ENCODE measurements at regions not wholly inside any gene's neighbourhood (a gene's known extent, or its start where the extent isn't known, plus 50 kb on each side); places are given as distances from the start of the nearest gene placed in this dataset.

DNA sequence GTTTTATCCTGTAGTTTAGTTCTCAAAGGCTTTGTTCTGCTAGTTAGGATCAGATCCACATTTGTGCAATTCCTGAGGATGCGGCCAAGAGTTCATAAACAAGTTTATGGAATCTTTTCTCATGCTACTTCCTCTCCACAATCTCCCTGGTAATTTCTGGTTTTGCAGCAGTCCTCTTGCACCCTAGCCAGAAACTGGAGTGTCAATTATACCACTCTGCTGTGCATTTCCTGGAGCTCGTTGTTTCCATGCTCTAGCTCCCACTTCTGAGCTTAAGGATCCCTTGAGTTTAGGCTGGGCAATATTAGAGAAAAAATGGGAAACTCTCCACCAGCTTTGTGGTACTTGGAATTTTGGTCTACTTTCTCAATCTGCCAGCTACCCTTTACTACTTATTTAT is 474.7 kb downstream of the DIRAS2 start (continued):
- TF ChIP-seq, protein P1, sequence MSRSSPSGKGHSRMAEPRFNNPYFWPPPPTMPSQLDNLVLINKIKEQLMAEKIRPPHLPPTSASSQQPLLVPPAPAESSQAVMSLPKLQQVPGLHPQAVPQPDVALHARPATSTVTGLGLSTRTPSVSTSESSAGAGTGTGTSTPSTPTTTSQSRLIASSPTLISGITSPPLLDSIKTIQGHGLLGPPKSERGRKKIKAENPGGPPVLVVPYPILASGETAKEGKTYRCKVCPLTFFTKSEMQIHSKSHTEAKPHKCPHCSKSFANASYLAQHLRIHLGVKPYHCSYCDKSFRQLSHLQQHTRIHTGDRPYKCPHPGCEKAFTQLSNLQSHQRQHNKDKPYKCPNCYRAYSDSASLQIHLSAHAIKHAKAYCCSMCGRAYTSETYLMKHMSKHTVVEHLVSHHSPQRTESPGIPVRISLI (tag by site-specific recombination; IDR thresholded peaks at IDR 0.05) = no peak
- TF ChIP-seq, protein P2, sequence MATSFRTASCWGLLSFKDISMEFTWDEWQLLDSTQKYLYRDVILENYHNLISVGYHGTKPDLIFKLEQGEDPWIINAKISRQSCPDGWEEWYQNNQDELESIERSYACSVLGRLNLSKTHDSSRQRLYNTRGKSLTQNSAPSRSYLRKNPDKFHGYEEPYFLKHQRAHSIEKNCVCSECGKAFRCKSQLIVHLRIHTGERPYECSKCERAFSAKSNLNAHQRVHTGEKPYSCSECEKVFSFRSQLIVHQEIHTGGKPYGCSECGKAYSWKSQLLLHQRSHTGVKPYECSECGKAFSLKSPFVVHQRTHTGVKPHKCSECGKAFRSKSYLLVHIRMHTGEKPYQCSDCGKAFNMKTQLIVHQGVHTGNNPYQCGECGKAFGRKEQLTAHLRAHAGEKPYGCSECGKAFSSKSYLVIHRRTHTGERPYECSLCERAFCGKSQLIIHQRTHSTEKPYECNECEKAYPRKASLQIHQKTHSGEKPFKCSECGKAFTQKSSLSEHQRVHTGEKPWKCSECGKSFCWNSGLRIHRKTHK (tag by site-specific recombination; IDR thresholded peaks at IDR 0.05) = no peak
- TF ChIP-seq KLF8 (tag by site-specific recombination; IDR thresholded peaks at IDR 0.05) (no peak), GLI2 (tag by site-specific recombination; IDR thresholded peaks at IDR 0.05; ENCODE audit: borderline replicate concordance, low read depth) (no peak), ZNF571 (tag by site-specific recombination; IDR thresholded peaks at IDR 0.05) (no peak), ZNF341 (tag by site-specific recombination; IDR thresholded peaks at IDR 0.05; ENCODE audit: low read depth) (no peak), ZNF596 (tag by site-specific recombination; IDR thresholded peaks at IDR 0.05) (no peak), YY2 (tag by site-specific recombination; IDR thresholded peaks at IDR 0.05) (no peak), ZNF24 (tag by site-specific recombination; IDR thresholded peaks at IDR 0.05) (no peak), ZNF791 (tag by site-specific recombination; IDR thresholded peaks at IDR 0.05) (no peak)
- TF ChIP-seq, protein P3, sequence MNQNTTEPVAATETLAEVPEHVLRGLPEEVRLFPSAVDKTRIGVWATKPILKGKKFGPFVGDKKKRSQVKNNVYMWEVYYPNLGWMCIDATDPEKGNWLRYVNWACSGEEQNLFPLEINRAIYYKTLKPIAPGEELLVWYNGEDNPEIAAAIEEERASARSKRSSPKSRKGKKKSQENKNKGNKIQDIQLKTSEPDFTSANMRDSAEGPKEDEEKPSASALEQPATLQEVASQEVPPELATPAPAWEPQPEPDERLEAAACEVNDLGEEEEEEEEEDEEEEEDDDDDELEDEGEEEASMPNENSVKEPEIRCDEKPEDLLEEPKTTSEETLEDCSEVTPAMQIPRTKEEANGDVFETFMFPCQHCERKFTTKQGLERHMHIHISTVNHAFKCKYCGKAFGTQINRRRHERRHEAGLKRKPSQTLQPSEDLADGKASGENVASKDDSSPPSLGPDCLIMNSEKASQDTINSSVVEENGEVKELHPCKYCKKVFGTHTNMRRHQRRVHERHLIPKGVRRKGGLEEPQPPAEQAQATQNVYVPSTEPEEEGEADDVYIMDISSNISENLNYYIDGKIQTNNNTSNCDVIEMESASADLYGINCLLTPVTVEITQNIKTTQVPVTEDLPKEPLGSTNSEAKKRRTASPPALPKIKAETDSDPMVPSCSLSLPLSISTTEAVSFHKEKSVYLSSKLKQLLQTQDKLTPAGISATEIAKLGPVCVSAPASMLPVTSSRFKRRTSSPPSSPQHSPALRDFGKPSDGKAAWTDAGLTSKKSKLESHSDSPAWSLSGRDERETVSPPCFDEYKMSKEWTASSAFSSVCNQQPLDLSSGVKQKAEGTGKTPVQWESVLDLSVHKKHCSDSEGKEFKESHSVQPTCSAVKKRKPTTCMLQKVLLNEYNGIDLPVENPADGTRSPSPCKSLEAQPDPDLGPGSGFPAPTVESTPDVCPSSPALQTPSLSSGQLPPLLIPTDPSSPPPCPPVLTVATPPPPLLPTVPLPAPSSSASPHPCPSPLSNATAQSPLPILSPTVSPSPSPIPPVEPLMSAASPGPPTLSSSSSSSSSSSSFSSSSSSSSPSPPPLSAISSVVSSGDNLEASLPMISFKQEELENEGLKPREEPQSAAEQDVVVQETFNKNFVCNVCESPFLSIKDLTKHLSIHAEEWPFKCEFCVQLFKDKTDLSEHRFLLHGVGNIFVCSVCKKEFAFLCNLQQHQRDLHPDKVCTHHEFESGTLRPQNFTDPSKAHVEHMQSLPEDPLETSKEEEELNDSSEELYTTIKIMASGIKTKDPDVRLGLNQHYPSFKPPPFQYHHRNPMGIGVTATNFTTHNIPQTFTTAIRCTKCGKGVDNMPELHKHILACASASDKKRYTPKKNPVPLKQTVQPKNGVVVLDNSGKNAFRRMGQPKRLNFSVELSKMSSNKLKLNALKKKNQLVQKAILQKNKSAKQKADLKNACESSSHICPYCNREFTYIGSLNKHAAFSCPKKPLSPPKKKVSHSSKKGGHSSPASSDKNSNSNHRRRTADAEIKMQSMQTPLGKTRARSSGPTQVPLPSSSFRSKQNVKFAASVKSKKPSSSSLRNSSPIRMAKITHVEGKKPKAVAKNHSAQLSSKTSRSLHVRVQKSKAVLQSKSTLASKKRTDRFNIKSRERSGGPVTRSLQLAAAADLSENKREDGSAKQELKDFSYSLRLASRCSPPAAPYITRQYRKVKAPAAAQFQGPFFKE (tag by site-specific recombination; IDR thresholded peaks at IDR 0.05; ENCODE audit: borderline replicate concordance) = no peak

DNA sequence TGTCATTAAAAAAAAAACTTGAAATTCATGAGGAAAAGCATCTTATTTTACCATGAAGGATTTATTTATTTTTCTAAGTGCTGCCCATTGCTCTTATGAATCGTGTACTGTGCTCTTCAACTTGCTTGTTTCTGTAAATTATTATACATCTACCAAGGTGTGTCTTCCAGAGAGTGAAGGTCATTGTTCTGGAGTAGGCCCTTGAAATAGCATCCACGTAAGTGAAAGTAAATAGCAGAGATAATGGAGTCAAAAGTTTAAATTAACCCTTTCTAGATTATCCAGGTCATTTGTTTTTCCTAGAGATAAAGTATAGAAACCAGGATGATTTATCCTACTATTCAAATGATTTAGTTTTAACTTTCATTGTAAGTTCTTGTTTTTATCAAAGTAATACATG is 473.1 kb downstream of the DIRAS2 start:
- POLR2A ChIA-PET = no interaction called here
- Histone ChIP-seq H3K27ac (ENCODE audit: extremely low read depth, low read depth, low read length) (no peak overlapping the region), H3K36me3 (ENCODE audit: control insufficient read depth in 2 of 2, insufficient read depth in 1 of 2, low read length in 2 of 2) (no peaks in the 10 kb centered on the region), H3K4me3 (ENCODE audit: low read depth, low read length) (no peak overlapping the region), H3K4me1 (ENCODE audit: control insufficient read depth, insufficient read depth, low read length) (no peaks in the 10 kb centered on the region), H3K9me3 (ENCODE audit: control insufficient read depth, insufficient read depth, low read depth, low read length) (no peaks in the 10 kb centered on the region)
- CTCF ChIA-PET = no interaction called here
- no peak for TF ChIP-seq ZNF629 (tag by site-specific recombination; IDR thresholded peaks at IDR 0.05)
- TF ChIP-seq, protein P3 (tag by site-specific recombination; IDR thresholded peaks at IDR 0.05; ENCODE audit: borderline replicate concordance) = no peak
- TF ChIP-seq ZNF530 (tag by site-specific recombination; IDR thresholded peaks at IDR 0.05; ENCODE audit: low read depth) = no peak
- no peak for TF ChIP-seq ZBTB48 (tag by site-specific recombination; IDR thresholded peaks at IDR 0.05)
- TF ChIP-seq ZNF23 (tag by site-specific recombination; IDR thresholded peaks at IDR 0.05; ENCODE audit: borderline replicate concordance) = no peak
- TF ChIP-seq ZNF596 (tag by site-specific recombination; IDR thresholded peaks at IDR 0.05) = no peak
- no peak for TF ChIP-seq ZNF155 (tag by site-specific recombination; IDR thresholded peaks at IDR 0.05)
- TF ChIP-seq ZBTB7A (tag by site-specific recombination; IDR thresholded peaks at IDR 0.05; ENCODE audit: low read depth) = no peak
- TF ChIP-seq, protein P4, sequence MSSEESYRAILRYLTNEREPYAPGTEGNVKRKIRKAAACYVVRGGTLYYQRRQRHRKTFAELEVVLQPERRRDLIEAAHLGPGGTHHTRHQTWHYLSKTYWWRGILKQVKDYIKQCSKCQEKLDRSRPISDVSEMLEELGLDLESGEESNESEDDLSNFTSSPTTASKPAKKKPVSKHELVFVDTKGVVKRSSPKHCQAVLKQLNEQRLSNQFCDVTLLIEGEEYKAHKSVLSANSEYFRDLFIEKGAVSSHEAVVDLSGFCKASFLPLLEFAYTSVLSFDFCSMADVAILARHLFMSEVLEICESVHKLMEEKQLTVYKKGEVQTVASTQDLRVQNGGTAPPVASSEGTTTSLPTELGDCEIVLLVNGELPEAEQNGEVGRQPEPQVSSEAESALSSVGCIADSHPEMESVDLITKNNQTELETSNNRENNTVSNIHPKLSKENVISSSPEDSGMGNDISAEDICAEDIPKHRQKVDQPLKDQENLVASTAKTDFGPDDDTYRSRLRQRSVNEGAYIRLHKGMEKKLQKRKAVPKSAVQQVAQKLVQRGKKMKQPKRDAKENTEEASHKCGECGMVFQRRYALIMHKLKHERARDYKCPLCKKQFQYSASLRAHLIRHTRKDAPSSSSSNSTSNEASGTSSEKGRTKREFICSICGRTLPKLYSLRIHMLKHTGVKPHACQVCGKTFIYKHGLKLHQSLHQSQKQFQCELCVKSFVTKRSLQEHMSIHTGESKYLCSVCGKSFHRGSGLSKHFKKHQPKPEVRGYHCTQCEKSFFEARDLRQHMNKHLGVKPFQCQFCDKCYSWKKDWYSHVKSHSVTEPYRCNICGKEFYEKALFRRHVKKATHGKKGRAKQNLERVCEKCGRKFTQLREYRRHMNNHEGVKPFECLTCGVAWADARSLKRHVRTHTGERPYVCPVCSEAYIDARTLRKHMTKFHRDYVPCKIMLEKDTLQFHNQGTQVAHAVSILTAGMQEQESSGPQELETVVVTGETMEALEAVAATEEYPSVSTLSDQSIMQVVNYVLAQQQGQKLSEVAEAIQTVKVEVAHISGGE (tag by site-specific recombination; conservative IDR thresholded peaks at IDR 0.05; ENCODE audit: low read depth) = no peak
